ENCODE measurements at regions not wholly inside any gene's neighbourhood (a gene's known extent, or its start where the extent isn't known, plus 50 kb on each side); places are given as distances from the start of the nearest gene placed in this dataset.
"Not testable (repeated sequence)": the region's sequence is repeated elsewhere in the genome, so short reads cannot be mapped to it uniquely, and the experiment has no call there.

GRCh38 chr15:93340406-93340805 is 251.4 kb upstream of the RGMA start:
- DNase-seq = no peak

- no peak for DNase-seq
Observed at GRCh38 chr15:93333796-93334195, 244.8 kb upstream of the RGMA start.

GRCh38 chr15:93333126-93333525 is 244.1 kb upstream of the RGMA start:
- not testable (repeated sequence) for DNase-seq

DNA sequence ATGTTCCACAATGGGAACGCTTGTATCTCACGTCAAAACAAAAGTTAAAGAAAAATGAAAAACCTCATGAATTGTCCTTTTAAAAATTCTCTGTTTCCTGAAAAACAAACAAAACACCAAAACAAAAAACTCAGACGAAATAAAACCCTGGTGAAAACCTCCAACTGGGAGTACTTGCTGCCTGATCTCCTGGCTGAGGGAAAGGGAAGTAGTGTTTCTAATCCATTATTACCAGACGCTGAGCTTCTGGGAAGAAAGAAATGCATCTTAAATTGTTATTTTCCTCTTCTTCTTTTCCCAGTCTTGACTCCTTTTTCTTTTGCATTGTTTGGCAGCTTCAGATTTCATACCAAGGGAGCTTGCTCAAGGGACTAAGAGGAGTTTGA is 243.2 kb upstream of the RGMA start:
- no peak for DNase-seq

GRCh38 chr15:93331545-93332167 is 242.6 kb upstream of the RGMA start:
- no peak for DNase-seq

DNA sequence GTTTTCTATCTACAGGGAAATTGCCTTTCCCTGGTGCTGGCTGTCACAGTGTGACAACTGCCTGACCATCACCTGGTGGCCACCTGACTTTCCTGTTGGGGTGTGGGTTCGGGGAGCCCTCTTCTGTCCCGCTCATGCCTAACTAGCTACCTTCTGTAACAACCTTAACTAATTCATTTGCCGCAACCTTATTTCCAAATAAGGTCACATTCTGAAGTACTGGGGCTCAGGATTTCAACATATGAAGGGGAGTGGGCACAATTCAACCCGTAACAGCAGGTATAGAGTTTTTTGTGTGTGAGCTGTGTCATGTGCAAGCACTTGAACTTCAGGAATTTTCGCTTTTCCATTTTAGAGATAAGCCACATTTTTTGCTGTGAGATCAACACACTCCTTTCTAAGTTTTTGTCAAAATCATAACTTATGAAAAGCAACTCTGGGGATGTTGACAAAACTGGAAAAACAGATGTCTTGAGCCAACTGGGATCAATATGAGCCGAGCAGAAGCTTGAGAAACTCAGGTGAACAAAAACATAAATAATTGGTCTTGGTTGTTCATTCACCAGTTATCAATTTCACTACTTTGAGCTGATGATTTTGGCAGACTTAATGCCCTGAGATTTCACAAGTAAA is 242.0 kb upstream of the RGMA start:
- no peak for DNase-seq

GRCh38 chr15:93327364-93327763 is 238.4 kb upstream of the RGMA start:
- DNase-seq = no peak

DNA sequence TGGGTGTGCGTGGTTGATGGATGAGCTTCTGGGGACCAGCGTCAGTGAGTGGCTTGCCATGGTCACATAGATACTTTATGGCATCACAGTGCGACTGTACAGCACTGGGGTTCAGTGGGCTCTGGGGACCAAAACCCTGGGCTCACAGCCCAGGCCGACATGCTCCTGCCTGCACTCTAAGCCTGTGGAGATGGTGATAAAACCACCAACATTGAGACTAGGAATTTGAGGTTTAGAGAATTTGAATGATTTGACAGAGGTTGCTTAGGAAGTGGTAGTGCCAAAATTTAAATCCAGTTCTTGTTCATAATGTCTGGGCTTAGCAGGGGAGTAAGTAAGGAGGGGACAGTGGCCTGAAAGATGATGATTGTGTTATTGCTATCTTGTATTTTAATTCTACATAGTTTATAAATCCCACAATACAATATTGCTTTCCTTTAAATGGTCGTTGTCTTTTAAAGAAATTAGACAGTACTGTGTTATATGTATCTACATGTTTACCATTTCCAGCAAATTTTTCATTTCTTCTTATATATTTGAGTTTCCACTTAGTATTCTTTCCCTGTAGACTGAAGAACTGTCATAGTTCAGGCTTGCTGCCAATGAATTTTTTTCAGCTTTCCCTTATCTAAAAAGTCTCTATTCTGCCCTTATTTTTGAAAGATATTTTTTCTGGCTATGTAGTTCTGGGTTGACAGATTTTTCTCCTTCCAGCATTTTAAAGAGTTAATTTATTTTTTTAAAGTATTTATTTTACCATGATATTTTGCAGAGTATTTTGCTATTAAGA is 235.4 kb upstream of the RGMA start:
- DNase-seq = no peak

DNA sequence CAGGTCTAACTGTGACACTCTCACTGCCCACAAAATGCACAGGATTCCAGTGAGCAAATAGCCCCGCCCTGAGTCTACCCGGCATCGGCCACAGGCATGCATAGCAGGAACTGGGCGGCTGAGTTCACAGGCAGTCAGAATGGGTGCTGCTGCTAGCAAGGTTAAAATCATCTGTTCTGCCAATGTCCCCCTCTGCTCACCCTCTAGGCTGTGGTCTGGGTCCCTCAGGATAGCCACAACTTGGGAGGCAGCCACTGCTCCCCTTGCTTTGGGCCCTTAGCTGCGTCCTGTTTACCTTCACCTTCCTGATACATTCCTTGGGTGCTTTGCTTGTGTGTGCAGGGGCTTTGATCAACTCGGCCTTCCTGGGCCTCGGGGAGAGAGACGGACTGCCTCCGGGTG is 232.9 kb upstream of the RGMA start:
- DNase-seq = no peak

- no peak for DNase-seq
Observed at GRCh38 chr15:93319121-93319814, 230.3 kb upstream of the RGMA start.

GRCh38 chr15:93317772-93318171 is 228.8 kb upstream of the RGMA start:
- no peak for DNase-seq

DNA sequence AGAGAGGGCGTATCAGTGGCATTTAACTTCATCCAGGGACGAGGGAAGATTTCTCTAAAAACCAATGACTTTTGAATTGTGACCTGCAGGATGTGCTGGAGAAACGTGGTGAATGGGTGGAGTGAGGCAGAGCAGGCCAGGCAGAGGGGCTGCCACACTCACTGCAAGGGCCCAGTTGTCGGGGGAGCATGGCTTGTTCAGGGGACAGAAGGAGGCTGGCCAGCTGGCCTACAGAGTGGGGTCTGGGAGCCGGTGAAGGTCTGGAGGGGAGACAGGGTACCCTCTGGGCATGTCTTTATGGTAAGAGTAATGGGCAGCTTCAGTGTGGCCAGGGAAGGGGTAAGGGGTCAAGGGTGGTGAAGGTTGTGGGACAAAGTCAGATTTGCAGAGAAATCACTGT is 225.2 kb upstream of the RGMA start:
- DNase-seq = no peak

DNA sequence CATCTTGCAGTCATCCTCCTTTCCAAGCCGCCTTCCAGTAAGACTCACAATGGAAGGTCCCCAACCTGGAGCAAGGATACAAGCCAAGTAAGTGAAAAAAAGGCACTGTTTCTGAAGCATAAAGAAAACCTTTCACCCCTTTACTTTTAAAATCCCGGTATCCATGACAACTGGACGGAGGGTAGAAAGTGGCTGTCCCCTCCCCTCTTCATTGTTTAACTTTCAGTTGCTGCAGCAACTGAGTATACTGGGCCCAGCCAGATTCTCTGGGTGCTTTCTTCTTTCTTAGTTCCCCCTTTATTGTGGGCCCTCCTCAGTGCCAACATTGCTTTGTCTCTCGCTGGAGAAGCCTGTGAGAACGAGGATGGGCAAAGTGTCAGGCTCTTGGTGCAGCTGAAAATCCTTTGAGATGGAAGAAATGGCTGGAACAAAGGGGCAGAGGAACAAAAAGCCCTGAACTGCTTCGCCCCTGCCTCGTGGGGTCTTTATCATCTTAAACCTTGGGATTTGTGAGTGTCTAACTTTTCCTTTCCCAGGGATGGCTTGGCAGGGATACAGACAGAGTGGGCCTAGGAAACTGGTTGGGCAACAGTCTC is 224.0 kb upstream of the RGMA start:
- no peak for DNase-seq

DNA sequence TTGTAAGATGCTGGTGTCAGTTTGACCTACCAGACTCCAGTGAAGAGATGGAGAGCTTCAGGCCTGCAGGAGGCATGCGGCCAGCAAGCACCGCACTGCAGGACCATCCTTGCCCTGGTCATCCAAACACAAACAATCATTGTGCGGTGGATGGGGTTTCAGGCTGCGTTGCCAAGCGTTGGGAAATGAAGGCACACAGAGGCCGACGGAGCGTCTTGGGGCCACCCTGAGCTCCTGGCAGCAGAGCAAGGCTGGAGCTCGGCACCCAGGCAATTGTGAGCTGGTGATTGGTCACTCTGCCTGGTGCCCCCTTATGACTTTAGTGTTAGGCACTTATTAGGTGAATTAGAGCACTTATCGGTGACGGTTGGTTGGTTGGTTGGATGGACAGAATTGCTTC is 222.6 kb upstream of the RGMA start:
- DNase-seq = no peak

- DNase-seq = no peak
Observed at GRCh38 chr15:93308026-93308690, 219.1 kb upstream of the RGMA start.

DNA sequence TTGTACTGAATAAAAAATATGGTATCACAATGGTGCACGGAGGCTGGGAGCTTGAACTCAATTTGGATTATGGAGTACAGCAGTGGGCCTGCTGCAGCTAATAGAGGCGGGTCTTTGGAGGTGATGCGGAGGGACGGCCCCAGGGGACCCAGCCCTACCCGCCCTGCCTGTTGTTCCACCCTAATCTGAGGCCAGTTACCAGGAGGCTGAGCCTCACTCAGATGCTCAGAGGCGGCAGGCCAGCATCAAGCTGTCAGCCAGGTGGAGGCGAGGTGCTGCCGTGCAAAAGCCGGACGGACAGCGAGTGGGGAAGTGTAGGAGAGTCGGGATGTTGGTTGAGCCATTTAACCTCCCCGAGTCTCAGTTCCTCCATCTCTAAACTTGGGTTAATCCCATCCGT is 218.5 kb upstream of the RGMA start:
- DNase-seq = no peak

DNA sequence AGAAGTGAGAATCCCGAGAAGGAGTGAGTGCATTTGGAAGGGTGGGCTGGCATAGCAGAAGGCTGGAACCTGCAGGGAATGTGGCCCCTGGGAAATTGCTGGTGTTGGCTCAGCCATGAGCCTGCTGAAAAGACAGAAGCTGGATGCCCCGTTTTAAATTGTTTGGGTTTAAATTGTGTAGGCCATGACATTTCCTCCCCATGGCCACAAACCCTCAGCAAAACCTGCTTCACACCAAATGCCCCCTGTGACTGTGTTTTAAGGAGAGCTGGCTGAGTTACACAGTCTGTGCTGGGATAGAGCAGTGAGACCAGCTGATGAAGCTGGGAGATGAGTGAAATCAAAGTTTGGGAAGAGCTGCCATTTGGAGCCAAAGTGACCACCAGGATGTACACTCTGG is 216.3 kb upstream of the RGMA start:
- DNase-seq = no peak

DNA sequence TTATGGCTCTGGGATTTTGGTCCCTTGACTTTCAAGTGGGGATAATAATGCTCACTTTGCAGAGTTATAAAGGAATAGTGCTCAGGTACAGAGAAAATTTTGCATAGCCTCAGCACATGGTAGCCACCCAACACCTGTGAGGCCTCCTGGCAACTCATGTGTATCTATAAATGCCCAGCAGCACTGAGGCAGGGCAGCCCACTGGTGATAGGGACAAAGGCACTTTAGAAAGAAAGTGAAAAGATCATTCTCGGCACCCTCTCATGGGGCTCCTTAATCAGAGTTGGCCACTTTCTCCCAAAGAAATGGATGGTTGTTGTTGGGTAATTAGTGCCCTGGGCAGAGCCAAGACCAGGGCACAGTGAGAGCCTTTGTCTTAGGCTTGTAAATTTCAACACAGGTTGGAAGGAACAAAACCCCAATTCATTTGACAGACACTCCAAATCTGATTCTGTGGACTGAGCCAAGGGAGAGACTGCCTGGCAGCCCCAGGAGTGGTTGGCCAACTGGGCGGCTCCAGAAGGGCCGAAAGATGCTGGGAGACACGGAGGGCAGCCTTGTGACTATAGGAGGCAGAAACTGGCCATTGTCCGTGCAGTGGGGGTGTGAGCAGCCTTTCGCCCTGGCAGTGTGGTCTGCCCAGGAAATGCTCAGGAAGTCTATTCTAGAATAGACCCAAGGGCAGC is 213.2 kb upstream of the RGMA start:
- DNase-seq = no peak

GRCh38 chr15:93300796-93301195 is 211.8 kb upstream of the RGMA start:
- DNase-seq = no peak

GRCh38 chr15:93299675-93300074 is 210.7 kb upstream of the RGMA start:
- DNase-seq = no peak

GRCh38 chr15:93298901-93299300 is 209.9 kb upstream of the RGMA start:
- DNase-seq = no peak

All from hematopoietic multipotent progenitor cell treated with erythropoietin and hydrocortisone succinate and interleukin-3 and kit ligand, for 8 days (in vitro differentiated cells).